ENCODE measurements at regions not wholly inside any gene's neighbourhood (a gene's known extent, or its start where the extent isn't known, plus 50 kb on each side); places are given as distances from the start of the nearest gene placed in this dataset.

GRCh38 chr6:109897025-109897424 is 81.1 kb upstream of the GPR6 start:
- no peak for TF ChIP-seq POLR2AphosphoS5 (IDR thresholded peaks at IDR 0.05; ENCODE audit: low read depth, low read length)
- TF ChIP-seq, protein P1, sequence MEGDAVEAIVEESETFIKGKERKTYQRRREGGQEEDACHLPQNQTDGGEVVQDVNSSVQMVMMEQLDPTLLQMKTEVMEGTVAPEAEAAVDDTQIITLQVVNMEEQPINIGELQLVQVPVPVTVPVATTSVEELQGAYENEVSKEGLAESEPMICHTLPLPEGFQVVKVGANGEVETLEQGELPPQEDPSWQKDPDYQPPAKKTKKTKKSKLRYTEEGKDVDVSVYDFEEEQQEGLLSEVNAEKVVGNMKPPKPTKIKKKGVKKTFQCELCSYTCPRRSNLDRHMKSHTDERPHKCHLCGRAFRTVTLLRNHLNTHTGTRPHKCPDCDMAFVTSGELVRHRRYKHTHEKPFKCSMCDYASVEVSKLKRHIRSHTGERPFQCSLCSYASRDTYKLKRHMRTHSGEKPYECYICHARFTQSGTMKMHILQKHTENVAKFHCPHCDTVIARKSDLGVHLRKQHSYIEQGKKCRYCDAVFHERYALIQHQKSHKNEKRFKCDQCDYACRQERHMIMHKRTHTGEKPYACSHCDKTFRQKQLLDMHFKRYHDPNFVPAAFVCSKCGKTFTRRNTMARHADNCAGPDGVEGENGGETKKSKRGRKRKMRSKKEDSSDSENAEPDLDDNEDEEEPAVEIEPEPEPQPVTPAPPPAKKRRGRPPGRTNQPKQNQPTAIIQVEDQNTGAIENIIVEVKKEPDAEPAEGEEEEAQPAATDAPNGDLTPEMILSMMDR (IDR thresholded peaks at IDR 0.05) = no peak
